22Rv1 (cell line): ENCODE measurements at regions not wholly inside any gene's neighbourhood (a gene's known extent, or its start where the extent isn't known, plus 50 kb on each side); places are given as distances from the start of the nearest gene placed in this dataset.

Experiments used
- CTCF ChIP-seq: fragments of 450-650 bp; IDR thresholded peaks from 2 replicates; pipeline ENCODE4 v1.5.1; 2017; ENCODE audit warnings: mild to moderate bottlenecking
- ZFX ChIP-seq: fragments of 450-650 bp; IDR thresholded peaks from 2 replicates; pipeline ENCODE4 v1.6.1; 2017; ENCODE audit warnings: antibody characterized with exemption, borderline replicate concordance

GRCh38 chr4:29566371-29566770 lies 1153.8 kb upstream of the PCDH7 start:
- TF ChIP-seq CTCF (no peak), ZFX (no peak)
